ENCODE measurements at regions not wholly inside any gene's neighbourhood (a gene's known extent, or its start where the extent isn't known, plus 50 kb on each side); places are given as distances from the start of the nearest gene placed in this dataset.

DNA sequence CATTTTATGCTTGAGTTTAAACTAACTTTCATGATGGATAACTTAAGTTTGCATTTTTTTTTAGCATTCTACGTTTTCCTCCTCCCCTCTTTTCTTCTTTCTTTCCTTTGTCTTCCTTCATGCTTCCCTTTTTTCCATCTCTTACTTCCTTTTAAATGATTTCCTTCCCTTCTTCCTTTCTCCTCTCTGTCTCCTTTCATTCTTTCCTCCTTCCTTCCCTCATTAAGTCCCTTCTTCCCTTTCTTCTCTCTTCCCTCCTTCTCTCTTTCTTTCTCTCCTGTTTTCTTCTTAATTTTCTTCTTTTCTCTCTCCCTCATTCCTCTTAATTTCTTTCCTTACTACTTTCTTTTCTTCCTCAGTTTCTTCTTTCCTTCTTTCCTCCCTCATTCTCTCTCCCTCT is 376.0 kb downstream of the LRIG3 start:
- Histone ChIP-seq H3K36me3 (no peaks in the 10 kb centered on the region), H3K9me3 (no peaks in the 10 kb centered on the region), H3K27ac (no peak overlapping the region), H3K4me3 (no peak overlapping the region), H3K27me3 (no peaks in the 10 kb centered on the region), H3K4me1 (peaks cover 0 to 19% (median 3%) of the 10 kb centered on the region in 3 donors)
- intact Hi-C loops (cut with DNase I) = loop anchor here (10.0 kb wide), 2 partner anchors 541 to 611 kb away; no protein-coding TSS in a partner anchor
- 65 to 88% methylated on average over 1 of the region's 1 CpG for WGBS, 2 donors
- DNase-seq = no peak
- TF ChIP-seq, protein P1, sequence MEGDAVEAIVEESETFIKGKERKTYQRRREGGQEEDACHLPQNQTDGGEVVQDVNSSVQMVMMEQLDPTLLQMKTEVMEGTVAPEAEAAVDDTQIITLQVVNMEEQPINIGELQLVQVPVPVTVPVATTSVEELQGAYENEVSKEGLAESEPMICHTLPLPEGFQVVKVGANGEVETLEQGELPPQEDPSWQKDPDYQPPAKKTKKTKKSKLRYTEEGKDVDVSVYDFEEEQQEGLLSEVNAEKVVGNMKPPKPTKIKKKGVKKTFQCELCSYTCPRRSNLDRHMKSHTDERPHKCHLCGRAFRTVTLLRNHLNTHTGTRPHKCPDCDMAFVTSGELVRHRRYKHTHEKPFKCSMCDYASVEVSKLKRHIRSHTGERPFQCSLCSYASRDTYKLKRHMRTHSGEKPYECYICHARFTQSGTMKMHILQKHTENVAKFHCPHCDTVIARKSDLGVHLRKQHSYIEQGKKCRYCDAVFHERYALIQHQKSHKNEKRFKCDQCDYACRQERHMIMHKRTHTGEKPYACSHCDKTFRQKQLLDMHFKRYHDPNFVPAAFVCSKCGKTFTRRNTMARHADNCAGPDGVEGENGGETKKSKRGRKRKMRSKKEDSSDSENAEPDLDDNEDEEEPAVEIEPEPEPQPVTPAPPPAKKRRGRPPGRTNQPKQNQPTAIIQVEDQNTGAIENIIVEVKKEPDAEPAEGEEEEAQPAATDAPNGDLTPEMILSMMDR (IDR thresholded peaks at IDR 0.05) = no peak
- TF ChIP-seq POLR2A (IDR thresholded peaks at IDR 0.05) = no peak

DNA sequence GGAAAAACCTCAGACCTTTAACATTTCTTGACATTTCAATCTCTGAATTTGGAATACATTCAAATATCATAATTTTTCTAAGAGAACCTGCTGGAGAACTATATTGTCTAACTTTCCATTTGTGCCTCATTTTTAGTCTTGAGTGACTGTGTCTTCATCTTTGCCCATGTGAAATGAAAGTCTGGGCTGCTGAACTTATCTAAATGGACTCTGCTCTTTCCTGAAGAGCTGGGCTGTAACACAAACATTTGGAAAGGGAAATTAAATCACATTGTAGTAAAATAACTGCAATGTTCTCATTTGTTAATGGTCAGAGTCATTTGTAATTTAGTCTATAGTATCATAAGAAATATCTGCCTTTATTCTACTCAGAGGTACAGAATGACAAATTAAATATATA is 373.1 kb downstream of the LRIG3 start:
- Histone ChIP-seq H3K27me3 (no peaks in the 10 kb centered on the region), H3K4me1 (no peaks in the 10 kb centered on the region), H3K27ac (no peak overlapping the region), H3K36me3 (no peaks in the 10 kb centered on the region), H3K4me3 (no peak overlapping the region), H3K9me3 (no peaks in the 10 kb centered on the region)
- no peak for DNase-seq
- intact Hi-C loops (cut with DNase I) = loop anchor here (10.0 kb wide), 2 partner anchors 538 to 608 kb away; no protein-coding TSS in a partner anchor
- TF ChIP-seq POLR2A (IDR thresholded peaks at IDR 0.05) = no peak
- TF ChIP-seq, protein P1 (IDR thresholded peaks at IDR 0.05) = no peak

DNA sequence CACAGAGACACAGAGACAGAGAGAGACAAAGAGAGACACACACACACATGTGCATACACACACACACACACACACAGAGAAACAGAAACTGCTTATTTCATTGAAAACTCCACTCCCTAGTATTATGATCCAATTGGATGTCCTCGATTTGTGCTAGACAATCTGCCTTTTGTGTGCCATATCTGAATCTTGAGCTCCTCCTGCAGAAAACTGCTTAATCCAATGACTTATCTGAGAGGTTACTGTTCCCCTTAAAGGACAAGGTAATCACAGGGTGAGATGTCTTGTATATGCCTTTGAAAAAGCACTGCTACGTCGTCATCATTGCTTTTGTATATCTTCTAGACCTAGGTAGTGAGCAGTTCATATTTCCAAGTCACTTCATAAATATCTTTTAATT is 371.5 kb downstream of the LRIG3 start:
- intact Hi-C loops (cut with DNase I) = loop anchor here (10.0 kb wide), 2 partner anchors 536 to 606 kb away; no protein-coding TSS in a partner anchor
- no peak for TF ChIP-seq POLR2A (IDR thresholded peaks at IDR 0.05)
- TF ChIP-seq, protein P1 (IDR thresholded peaks at IDR 0.05) = no peak
- H3K27ac ChIP-seq = no peak overlapping the region
- H3K4me1 ChIP-seq = no peaks in the 10 kb centered on the region
- H3K27me3 ChIP-seq = no peaks in the 10 kb centered on the region
- 80 to 95% methylated on average over 3 of the region's 3 CpGs for WGBS, 2 donors
- no peaks in the 10 kb centered on the region for H3K9me3 ChIP-seq
- no peaks in the 10 kb centered on the region for H3K36me3 ChIP-seq
- no peak overlapping the region for H3K4me3 ChIP-seq
- DNase-seq = no peak

DNA sequence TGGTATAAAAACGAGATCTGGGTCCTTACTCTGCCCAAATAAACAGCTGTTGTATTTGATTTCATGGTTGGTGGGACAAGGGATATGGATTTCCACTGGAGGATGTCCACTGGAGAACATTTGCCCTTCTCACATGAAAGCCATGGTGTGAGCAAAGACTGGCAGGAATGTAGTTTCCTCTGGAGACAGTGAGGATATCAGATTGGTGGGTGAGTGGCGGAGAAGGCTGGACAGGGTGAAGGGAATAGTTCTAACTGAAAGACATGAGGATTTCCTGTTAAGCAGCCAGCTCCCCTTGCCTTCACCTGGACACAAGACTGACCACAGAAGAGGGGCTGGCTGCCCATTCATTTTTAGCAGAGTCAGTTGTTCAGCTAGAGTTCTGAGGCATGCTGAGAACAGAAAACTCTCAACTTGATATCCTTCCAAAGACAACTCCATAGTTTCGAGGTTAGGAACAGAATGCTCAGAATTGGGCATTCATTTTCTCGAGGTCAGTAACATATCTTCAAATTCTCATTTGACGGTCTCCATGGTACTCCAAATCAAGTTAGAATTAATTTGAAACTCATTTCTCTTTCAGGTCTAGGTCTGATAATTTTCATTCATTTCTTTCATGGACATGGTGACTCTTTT is 365.7 kb downstream of the LRIG3 start:
- no peak for DNase-seq
- H3K27ac ChIP-seq = no peak overlapping the region
- 57 to 71% methylated on average over 5 of the region's 5 CpGs for WGBS, 2 donors
- no peaks in the 10 kb centered on the region for H3K27me3 ChIP-seq
- H3K36me3 ChIP-seq = no peaks in the 10 kb centered on the region
- intact Hi-C loops (cut with DNase I) = no loop called here
- H3K4me1 ChIP-seq = no peaks in the 10 kb centered on the region
- TF ChIP-seq POLR2A (IDR thresholded peaks at IDR 0.05) = no peak
- TF ChIP-seq, protein P1 (IDR thresholded peaks at IDR 0.05) = no peak
- H3K9me3 ChIP-seq = no peaks in the 10 kb centered on the region
- H3K4me3 ChIP-seq = no peak overlapping the region

DNA sequence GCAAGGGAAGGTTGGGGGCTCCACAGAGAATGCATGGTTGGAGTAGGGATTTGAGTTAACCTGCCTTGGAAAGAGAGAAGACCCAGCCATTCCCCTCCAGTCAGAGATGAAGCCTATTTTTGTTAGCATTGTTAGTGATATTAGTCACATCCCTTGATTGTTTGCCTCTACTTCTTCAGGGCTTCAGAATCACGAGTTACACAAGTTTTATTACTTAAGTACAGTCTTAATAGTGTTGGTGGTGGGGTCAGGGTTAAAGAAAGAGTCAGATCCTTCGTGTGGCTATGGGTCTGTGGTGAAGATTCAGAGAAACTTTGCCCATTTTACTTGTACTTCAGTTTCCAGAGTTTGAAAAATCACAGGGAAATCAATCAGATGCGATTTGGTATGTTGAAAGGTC is 363.1 kb downstream of the LRIG3 start:
- Histone ChIP-seq H3K27ac (no peak overlapping the region), H3K27me3 (no peaks in the 10 kb centered on the region), H3K4me1 (no peaks in the 10 kb centered on the region), H3K9me3 (no peaks in the 10 kb centered on the region), H3K36me3 (no peaks in the 10 kb centered on the region), H3K4me3 (no peak overlapping the region)
- intact Hi-C loops (cut with DNase I) = no loop called here
- no peak for DNase-seq
- WGBS, 2 donors = 25 to 33% methylated on average over 3 of the region's 3 CpGs
- no peak for TF ChIP-seq POLR2A (IDR thresholded peaks at IDR 0.05)
- TF ChIP-seq, protein P1 (IDR thresholded peaks at IDR 0.05) = no peak

Data from esophagus squamous epithelium (tissue), 5 donors.